NCI-H2107 treated with DMSO at 0.1 percent for 48 hours (cell line): ENCODE measurements at regions not wholly inside any gene's neighbourhood (a gene's known extent, or its start where the extent isn't known, plus 50 kb on each side); places are given as distances from the start of the nearest gene placed in this dataset.
"Not testable (repeated sequence)": the region's sequence is repeated elsewhere in the genome, so short reads cannot be mapped to it uniquely, and the experiment has no call there.

ENCODE experiments used
- DNase-seq: peaks from one replicate; lab custom pipeline; 2025; ENCODE audit not compliant: unreplicated experiment; lab: John Stamatoyannopoulos, UW

DNA sequence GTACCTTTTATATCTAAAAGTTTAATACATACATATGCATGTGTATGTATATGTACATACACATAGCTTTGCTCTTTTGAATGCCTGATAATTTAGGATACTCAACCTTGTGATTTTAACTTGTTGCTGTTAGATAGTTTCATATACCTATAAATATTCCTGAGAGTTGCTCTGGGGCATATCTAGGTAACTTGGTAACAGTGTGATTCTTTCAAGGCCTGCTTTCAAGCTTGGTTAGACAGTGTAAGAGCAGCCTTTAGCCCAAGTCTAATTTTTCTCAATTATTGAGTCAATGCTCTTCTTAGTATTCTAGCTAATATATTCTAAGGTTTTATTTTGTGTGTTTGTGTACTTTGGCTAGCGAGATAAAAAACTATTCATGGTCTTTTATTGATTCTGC, 762.1 kb upstream of the MIR17HG start:
- no peak for DNase-seq

DNA sequence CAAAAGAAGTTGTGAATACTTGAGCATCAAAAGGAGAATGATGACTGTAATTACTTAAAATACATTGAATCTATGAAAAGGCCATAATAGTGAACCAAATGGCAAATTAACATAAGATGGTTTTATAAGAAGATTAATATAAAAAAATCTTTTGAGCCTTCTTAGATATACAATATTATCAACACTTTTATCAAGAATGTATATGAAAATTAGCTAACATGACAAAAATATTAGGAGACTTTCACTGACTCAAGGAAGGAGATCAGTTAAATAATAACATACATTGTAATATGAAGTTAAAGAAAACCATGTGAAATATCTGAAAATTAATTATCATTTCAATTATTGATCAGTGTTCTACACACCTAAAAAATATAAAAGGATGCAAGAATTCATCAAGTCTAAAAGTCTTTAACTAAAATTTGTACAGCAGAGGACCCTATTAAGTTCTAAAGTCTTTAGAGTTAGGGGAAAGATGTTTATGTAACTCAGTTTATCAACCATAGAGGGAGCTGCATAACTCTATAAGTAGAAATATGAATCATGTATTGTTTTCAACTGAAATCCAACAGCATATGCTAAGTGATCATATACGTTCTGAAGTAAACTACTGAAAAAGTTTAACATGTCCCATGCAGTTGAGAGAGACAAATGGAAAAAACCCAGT, 756.1 kb upstream of the MIR17HG start:
- DNase-seq: no peak

DNA sequence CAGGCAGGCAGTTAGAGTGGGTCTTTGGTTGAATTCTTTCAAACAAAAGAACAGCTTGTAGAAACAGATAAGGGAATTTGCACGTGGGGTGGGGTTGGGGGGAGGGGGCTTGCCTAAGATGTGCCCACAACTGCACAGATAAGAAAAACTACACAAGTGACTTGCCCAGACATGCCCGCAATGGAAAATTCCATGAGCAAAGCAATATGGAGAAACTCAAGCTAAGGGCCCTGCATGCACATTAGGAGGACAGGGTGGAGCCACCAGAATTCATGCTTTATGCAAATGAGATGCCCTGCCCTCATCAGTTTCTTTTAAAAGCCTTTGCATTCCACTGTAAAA, 755.6 kb upstream of the MIR17HG start:
- no peak for DNase-seq

DNA sequence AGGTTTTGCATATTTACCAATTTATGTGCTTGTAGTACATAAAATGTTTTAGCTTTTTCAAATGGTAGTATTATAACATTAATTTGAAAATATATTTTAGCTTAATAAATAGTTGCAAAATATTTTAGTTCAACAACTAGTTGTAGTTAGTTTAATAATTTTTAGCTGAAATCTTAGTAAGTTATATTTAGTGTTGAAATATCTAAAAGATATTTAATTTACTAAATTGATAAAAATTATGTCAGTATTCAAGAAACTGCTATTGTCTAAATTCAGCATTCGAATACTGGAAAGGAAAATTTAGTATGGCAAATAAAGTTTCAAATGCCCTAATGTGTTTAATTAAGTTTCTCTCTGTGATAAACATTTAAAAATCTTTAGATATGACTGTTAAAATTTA, 754.5 kb upstream of the MIR17HG start:
- no peak for DNase-seq

DNA sequence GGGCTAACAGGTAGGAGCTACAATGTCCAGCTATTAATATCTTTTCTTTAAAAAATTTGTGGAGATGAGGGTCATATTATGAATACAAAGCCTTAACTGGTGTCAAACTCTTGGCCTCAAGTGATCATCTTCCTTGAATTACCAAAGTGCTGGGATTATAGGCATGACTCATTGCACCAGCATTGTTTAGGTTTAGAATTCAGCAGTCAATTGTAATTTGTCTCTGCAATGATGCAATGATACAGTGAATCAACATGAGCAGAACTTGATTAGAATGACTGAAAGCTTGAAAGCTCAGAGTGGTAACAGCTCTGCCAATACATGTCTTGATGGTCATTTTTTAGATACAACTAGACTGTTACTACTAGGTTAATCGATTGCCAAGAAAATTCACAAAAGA, 752.8 kb upstream of the MIR17HG start:
- no peak for DNase-seq

DNA sequence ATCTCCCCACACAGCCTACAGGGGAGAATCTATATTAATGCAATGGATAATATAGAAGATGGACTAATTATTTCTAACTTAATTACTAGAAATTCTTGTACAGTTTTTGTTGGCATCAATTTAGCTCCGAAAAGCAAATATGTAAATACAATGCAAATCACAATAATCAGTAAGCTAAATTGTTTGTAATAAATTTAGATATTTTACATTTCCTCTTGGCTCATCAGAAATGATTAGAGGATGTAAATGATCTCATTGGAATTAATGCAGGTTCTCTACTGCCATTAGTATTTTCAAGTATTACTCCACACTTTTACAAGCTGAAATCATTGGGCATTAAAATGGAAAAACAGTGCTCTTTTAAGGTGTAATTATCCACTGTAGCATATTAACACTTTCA, 741.8 kb upstream of the MIR17HG start:
- DNase-seq: no peak

DNA sequence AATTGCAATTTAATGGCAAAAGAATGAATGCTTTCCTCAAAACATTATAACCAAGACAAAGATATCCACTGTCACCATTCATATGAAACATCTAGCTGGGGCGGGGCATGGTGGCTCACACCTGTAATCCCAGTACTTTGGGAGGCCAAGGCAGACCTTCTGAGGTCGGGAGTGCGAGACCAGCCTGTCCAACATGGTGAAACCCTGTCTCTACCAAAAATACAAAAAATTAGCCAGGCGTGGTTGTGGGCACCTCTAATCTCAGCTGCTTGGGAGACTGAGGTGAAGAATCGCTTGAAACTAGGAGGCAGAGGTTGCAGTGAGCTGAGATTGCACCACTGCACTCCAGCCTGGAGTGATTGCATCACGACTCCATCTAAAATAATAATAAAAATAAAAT, 740.6 kb upstream of the MIR17HG start:
- not testable (repeated sequence) for DNase-seq

DNA sequence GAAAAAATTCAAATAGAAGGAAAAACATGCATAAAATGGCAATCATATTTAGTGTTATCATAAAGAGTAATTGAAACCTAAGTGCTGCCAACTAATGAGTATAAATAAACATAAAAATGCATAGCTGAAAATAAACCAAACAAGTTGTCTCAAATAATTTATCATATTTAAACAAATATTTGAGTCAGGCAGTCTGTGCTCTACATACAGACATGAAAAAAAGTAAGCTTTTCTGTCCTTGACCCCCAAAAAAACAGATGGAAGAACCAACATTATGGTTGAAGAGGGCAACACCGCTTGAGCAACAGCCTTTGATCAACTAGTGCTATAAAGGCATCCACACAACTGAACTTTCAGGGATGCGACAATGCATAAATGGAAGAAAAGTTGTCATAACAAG, 735.1 kb upstream of the MIR17HG start:
- no peak for DNase-seq

DNA sequence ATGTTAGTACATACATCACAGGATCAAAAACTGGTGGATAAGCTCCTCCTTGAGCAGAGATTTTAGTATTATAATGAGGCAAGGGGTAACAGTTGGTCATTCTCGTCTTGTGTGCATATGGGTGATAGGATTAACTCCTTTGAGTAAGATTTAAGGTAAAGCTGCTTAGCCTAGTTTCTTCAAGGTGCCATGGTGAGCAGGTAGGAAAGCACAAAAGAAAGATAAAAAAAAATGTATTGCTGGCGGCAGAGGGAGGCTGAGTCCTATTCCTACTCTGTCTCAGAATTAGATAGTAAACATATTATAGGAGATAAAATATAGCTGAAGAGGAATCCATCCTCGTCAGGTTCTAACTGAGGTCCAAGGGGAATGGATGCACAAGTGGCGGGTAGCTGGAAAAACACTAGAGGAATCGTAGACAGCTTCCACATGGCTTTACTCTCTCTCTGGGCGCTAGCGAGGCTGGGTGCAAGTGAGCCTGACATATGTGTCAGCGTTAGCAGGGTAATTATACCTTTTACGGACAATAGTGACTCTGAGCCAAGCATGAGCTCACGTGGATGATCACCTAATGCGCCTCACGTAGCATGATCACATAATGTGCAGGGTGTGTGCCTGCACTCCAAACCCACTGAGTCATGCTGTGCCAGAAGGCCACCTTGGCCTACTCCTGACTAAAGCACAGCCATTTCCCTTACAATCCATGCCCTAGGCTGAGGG, 734.3 kb upstream of the MIR17HG start:
- no peak for DNase-seq

DNA sequence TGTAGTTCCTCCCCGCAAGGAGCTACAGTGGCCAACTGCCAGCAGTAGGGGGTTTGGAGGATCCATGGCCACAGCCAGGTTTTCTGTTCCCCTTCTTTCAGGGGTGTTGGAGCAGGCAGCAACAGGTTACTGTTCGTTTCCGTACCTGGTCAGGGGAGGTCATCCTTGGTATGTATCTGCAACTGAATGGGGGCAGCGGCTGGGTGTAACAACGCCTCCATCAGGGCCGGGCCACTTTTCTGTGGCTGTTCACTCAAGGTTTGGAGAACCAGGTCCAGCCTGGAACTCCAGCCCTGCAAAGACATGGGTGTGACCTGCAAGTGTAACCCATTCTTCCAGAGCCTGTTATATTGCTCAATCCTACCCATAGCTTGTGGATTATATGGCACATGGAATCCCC, 732.3 kb upstream of the MIR17HG start:
- no peak for DNase-seq

DNA sequence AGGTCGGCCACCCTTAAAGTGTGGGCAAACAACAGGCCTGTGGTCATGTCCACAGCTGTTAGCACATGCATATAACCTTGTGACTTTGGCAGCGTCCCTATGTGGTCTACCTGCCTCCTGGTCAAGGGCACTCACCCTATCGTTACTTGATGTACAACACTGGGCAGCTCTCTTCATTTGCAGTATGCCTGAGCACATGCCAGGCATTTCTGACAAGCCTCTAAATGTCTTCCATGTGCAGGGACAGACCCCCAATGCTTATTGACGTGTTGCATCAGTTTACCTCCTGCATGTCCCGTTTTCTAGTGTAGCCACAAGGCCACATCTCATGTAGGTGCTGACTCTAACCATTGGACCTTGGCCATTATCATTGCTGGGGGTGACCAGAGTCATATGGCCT, 731.7 kb upstream of the MIR17HG start:
- no peak for DNase-seq

DNA sequence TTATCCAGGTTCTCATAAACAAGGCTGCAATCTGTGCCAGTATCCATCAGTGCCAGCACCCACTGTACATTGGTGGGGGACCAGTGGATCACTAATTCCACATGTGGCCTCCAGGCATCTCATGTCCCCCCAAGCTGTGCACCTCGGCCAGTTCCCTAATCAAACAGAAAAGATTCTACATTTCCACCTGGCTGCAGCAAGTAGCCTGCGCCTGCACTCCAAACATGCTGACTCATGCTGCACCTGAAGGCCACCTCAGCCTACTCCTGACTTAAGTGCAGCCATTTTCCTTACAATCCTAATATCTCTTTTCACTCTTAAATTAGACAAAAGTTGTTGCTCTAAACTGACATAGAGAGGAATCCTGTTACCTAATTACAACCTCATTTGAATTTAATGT, 729.4 kb upstream of the MIR17HG start:
- no peak for DNase-seq

DNA sequence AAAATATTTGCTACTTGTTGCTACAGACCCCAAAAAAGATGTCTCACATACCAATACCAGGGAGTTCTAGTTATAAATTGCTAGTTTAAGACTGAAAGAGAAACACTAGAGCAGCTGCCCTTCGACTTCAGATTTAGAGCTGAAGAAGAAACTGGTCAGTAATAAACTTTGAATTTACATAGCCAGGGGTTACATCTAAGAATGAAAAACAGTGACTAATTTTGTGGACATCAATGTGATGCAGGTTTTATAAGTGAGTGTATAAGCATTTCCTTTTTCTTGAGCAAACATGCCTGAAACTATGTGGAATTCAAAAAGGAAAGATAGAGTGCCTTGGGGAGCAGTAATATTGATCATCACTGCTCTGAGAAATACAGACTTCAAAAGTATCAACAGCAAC, 724.9 kb upstream of the MIR17HG start:
- no peak for DNase-seq

DNA sequence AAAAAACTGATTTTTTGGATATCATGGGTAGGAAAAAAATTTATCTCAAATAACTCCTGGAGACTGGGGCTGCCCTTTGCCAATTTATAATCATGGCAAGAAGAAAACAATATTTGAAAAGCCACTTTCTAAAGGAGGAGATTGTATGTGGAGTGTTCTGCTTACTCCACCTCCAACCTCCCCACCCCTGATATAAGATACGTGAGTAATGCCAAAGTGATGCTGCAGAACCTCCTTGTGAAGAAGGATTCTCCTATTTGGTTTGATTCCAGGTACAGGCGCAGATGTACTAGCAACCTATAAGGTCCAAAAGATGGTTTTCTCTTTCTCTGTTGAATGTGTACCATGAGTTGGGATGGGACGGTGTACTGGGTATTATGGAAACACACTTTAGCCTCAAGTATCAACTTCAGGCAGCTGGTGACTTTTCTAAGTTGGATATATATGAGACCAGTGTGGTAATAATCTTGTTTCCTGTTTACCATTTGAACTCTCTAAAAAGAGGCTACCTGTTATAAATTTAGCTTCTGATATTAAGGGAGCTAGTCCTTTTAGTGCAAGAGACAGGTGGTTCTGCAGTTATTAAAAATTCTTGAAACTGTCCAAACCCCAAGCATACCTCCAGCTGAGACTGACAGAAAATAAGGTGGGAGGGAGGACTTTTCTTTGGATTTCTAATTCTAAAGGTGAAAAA, 724.0 kb upstream of the MIR17HG start:
- no peak for DNase-seq

DNA sequence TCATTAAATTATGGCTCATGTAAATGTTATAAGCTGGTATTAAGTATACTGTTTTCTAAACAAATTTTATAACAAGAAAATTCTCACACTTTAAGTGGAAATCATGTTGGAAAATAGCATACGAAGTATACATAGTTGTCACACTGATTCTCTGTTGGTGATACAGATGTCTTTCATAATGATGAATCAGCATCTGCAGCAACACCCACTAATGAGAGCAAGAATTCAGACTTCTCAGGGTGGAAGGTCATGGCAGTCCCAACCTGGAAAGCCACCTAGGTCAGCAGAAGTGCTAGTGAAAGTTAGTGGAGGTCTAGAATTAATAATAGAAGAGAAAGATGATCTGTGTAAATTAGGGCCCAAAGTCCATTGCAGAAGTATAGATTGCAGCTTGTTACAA, 719.7 kb upstream of the MIR17HG start:
- DNase-seq: no peak

DNA sequence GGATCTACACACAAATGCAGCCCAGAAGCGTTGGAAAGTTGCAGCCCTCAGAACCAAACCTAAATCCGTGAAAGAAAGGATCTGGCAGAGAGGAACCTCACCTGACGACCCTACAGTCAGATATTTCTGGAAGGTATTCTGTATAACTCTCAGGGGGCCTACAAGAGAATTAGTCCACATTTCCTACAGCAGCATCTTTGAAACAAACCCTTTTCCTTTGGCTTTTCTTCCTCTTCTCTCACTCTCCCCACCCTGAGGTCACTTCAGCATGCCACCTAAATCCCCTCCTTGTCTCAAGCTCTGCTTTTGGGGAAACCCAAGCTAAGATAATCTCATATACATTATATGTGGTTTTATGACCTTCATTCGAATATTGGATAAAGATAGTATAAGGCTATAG, 719.0 kb upstream of the MIR17HG start:
- DNase-seq: no peak

DNA sequence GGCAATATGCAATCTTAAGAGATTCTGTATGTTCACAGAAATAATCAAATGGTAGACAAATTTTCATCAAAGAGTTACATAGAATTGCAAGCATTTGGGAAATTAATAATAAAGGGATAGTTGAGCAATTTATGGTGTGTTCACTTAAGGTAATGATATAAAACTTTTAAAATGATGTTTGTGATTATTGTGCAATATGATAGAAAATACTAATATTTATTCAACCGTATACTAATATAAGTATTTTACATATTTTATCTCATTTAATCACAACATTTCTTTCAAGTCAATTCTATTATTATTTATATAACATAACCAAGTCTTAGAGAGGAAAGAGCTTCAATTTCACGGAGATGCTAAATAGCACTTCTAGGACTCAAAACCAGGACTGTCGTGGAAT, 716.8 kb upstream of the MIR17HG start:
- DNase-seq: no peak

DNA sequence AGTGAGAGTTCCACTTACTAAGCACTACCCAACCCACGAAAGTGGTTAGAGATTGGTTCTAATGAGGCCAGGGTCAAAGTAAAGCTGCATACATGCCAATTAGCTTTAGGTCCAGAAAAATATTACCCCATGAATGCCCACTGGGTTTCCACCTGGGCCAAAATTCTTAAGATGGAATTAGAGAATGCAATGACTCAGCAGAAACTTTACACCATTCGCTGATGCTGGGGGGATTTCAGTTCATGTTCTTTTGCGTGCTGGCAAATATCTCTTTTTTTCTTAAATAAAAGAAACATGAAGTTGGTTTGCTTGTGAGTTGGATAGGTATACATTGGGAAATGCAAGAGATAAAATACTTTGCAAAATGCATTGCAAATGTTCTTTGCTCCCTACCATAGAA, 715.3 kb upstream of the MIR17HG start:
- no peak for DNase-seq

DNA sequence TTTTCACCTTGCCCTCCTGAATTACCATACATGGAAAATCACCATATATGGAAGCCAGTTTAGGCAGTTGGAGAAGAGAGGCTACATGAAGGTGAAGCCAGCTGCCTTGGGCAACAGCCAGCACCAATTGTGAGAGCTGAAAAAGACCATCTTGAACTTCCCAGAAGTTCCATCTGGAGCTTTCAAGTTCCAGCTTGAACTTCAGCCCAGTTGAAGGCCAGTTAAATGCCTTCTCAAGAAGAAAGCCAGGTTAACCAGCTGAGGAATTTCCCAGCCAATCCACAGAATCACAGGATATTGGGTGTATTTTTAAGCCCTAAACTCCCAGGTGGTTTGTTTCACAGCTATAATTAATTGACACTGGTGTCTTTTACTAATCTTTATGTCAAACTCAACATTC, 713.6 kb upstream of the MIR17HG start:
- no peak for DNase-seq

DNA sequence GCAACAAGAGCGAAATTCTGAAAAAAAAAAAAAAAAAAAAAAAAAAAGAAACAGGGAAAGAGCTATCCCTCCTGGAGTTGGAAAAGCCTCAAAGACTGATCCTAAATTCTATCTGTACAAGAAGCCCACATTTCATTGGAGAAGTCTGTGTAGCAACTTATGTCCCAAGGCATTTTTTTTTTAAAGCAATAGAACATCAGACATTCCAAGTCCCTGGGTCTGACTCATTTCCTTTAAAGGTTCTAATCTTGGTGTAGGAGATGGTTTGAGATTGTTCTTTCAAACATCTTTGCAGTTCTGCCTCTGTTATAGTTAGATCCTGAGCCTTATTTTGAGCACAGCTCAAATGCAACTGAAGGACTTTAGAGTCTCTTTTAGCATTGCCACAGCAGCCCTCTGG, 706.5 kb upstream of the MIR17HG start:
- no peak for DNase-seq

DNA sequence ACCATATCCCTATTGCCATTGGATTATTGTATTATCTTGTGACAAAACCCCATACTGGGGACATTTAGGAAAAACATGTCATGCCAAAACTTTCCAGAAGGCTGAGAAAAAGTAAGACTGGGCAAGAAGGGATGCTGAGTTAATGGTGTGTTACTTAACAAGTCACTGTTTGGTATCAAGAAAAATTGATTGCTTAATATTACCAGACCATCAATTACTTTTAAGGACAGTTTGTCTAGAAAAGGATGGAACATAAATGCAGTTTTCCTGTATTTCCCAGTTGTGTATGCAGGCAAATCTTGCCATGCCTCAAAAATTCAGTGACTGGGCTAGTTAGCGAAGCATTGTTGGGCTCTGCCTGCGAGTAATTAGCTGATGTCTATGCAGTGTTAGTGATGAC, 705.6 kb upstream of the MIR17HG start:
- no peak for DNase-seq

DNA sequence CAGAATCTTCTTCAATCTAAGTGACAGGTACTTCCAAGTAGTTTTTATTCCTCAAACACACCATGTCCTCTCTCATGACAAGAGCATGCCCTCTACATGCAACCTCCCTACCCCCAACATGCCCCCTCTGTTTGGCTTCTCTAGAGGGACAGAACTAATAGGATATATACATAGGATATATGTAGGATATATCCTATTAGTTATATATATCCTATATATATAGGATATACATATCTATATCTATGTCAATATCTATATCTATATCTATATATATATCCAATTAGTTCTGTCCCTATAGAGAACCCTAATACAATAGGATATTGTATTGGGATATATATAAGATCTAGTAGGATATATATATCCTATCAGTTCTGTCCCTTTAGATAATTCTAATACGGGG, 701.9 kb upstream of the MIR17HG start:
- no peak for DNase-seq

DNA sequence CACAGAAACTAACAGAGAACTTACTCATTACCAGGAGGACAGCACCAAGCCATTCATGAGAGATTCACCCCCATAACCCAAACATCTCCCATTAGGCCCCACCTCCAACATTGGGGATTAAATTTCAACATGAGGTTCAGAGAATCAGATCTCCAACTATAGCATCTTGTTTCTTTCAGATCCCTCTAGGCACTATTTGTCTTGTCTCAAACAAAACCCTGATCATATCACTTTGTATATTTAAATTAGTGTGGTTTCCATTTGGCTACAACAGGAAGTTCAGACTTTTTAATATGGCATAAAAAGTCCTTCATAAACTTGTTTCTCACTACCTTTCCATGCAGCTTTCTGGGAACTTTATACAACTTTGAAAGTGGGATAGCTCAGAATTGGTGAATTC, 699.0 kb upstream of the MIR17HG start:
- DNase-seq: no peak
